H9 (cell line): ENCODE measurements at regions not wholly inside any gene's neighbourhood (a gene's known extent, or its start where the extent isn't known, plus 50 kb on each side); places are given as distances from the start of the nearest gene placed in this dataset.

Experiments used
- DNase-seq: peaks from one replicate; pipeline ENCODE4 v3.0.0-alpha.2; 2017
- H2AFZ ChIP-seq: one replicate; pipeline ENCODE4 v1.6.1; 2013; ENCODE audit warnings: mild to moderate bottlenecking, low read length, control low read depth, moderate library complexity
- H2AK5ac ChIP-seq: 2 replicates; pipeline ENCODE4 v1.6.1; 2013; ENCODE audit warnings: low read length, control low read depth, mixed read lengths; ENCODE audit not compliant: insufficient read length
- H2BK120ac ChIP-seq: one replicate; pipeline ENCODE4 v1.6.1; 2013; ENCODE audit warnings: low read depth, mild to moderate bottlenecking, low read length, control low read depth, inconsistent platforms; ENCODE audit not compliant: poor library complexity, severe bottlenecking
- H2BK12ac ChIP-seq: 2 replicates; pipeline ENCODE4 v1.6.1; 2013; ENCODE audit warnings: low read length, control low read depth, mixed read lengths, low read depth; ENCODE audit not compliant: insufficient read length
- H2BK15ac ChIP-seq: 2 replicates; pipeline ENCODE4 v1.6.1; 2013; ENCODE audit warnings: low read depth, low read length, control low read depth
- H2BK20ac ChIP-seq: one replicate; pipeline ENCODE4 v1.6.1; 2013; ENCODE audit warnings: low read depth, mild to moderate bottlenecking, low read length, control low read depth, inconsistent platforms; ENCODE audit not compliant: poor library complexity, severe bottlenecking
- H2BK5ac ChIP-seq: 2 replicates; pipeline ENCODE4 v1.6.1; 2013; ENCODE audit warnings: low read length, control low read depth, mixed read lengths; ENCODE audit not compliant: insufficient read length
- H3K14ac ChIP-seq: 2 replicates; pipeline ENCODE4 v1.6.1; 2013; ENCODE audit warnings: low read length, control low read depth; ENCODE audit not compliant: insufficient read depth
- H3K18ac ChIP-seq: 2 replicates; pipeline ENCODE4 v1.6.1; 2013; ENCODE audit warnings: low read depth, mild to moderate bottlenecking, mixed read lengths, low read length, control low read depth; ENCODE audit not compliant: insufficient read length
- H3K23ac ChIP-seq: 2 replicates; pipeline ENCODE4 v1.6.1; 2013; ENCODE audit warnings: low read length, control low read depth, mixed read lengths, low read depth; ENCODE audit not compliant: insufficient read length
- H3K23me2 ChIP-seq: 2 replicates; pipeline ENCODE4 v1.6.1; 2013; ENCODE audit warnings: low read depth, mild to moderate bottlenecking, mixed read lengths, low read length, control low read depth; ENCODE audit not compliant: insufficient read length, poor library complexity, severe bottlenecking
- H3K27ac ChIP-seq: 2 replicates; pipeline ENCODE4 v1.5.1; 2013; ENCODE audit warnings: low read length, control low read depth, mixed read lengths, low read depth; ENCODE audit not compliant: insufficient read length
- H3K27me3 ChIP-seq: 2 replicates; pipeline ENCODE4 v1.6.1; 2013; ENCODE audit warnings: low read length, control low read depth, inconsistent platforms; ENCODE audit not compliant: insufficient read depth
- H3K4ac ChIP-seq: 2 replicates; pipeline ENCODE4 v1.6.1; 2013; ENCODE audit warnings: low read depth, mild to moderate bottlenecking, control low read depth, inconsistent platforms, low read length, moderate library complexity
- H3K4me1 ChIP-seq: 2 replicates; pipeline ENCODE4 v1.6.1; 2013; ENCODE audit warnings: low read length, control low read depth, inconsistent platforms; ENCODE audit not compliant: insufficient read depth
- H3K4me2 ChIP-seq: 2 replicates; pipeline ENCODE4 v1.6.1; 2013; ENCODE audit warnings: low read length, control low read depth, mixed read lengths; ENCODE audit not compliant: insufficient read length, insufficient read depth
- H3K56ac ChIP-seq: 2 replicates; pipeline ENCODE4 v1.6.1; 2013; ENCODE audit warnings: low read depth, mild to moderate bottlenecking, mixed read lengths, low read length, control low read depth; ENCODE audit not compliant: insufficient read length
- H3K79me1 ChIP-seq: 2 replicates; pipeline ENCODE4 v1.6.1; 2013; ENCODE audit warnings: low read depth, mild to moderate bottlenecking, moderate library complexity, low read length, control low read depth, inconsistent platforms; ENCODE audit not compliant: insufficient read depth, poor library complexity, severe bottlenecking
- H3K79me2 ChIP-seq: 2 replicates; pipeline ENCODE4 v1.6.1; 2013; ENCODE audit warnings: low read length, control low read depth, inconsistent platforms; ENCODE audit not compliant: insufficient read depth
- H3K9ac ChIP-seq: 2 replicates; pipeline ENCODE4 v1.6.1; 2013; ENCODE audit warnings: low read length, control low read depth, mixed read lengths; ENCODE audit not compliant: insufficient read length; ENCODE audit errors: extremely low read depth
- H3K9me3 ChIP-seq: one replicate; pipeline ENCODE4 v1.6.1; 2013; ENCODE audit warnings: low read depth, low read length, inconsistent platforms; ENCODE audit not compliant: control insufficient read depth
- H3T11ph ChIP-seq: one replicate; pipeline ENCODE4 v1.6.1; 2013; ENCODE audit warnings: mild to moderate bottlenecking, low read length, control low read depth, inconsistent platforms
- H4K20me1 ChIP-seq: one replicate; pipeline ENCODE4 v1.6.1; 2013; ENCODE audit not compliant: control insufficient read depth, insufficient read length, insufficient read depth
- H4K5ac ChIP-seq: 2 replicates; pipeline ENCODE4 v1.6.1; 2013; ENCODE audit warnings: low read depth, mild to moderate bottlenecking, mixed read lengths, low read length, control low read depth; ENCODE audit not compliant: insufficient read length
- H4K8ac ChIP-seq: replicated peaks from 2 replicates; pipeline ENCODE4 v1.6.1; 2013; ENCODE audit warnings: low read length, control low read depth, mixed read lengths, low read depth; ENCODE audit not compliant: insufficient read length
- H4K91ac ChIP-seq: 2 replicates; pipeline ENCODE4 v1.6.1; 2013; ENCODE audit warnings: low read depth, mild to moderate bottlenecking, moderate library complexity, mixed read lengths, low read length, control low read depth; ENCODE audit not compliant: insufficient read length
- H3K27ac Mint-ChIP-seq, 3 experiments: 2 replicates in 2 of 3; 3 replicates in 1 of 3; pipeline ENCODE4 v1.8.0; 2020 to 2021; ENCODE audit warnings: mixed read lengths in 3 of 3, mild to moderate bottlenecking in 1 of 3, moderate library complexity in 1 of 3
- H3K27me3 Mint-ChIP-seq: 2 replicates; pipeline ENCODE4 v1.8.0; 2021; ENCODE audit warnings: low read depth, mild to moderate bottlenecking, moderate library complexity, mixed read lengths
- H3K36me3 Mint-ChIP-seq, 3 experiments: 2 replicates in 2 of 3; 3 replicates in 1 of 3; pipeline ENCODE4 v1.8.0; 2020 to 2021; ENCODE audit warnings: low read depth in 3 of 3, mixed read lengths in 3 of 3; ENCODE audit not compliant: insufficient read depth in 1 of 3
- H3K4me1 Mint-ChIP-seq, 2 experiments: 2 replicates each; pipeline ENCODE4 v1.8.0; 2020; ENCODE audit warnings: mixed read lengths in 2 of 2
- H3K4me3 Mint-ChIP-seq, 2 experiments: 2 replicates in 1 of 2; 3 replicates in 1 of 2; pipeline ENCODE4 v1.8.0; 2020 to 2021; ENCODE audit warnings: mild to moderate bottlenecking in 2 of 2, mixed read lengths in 2 of 2, moderate library complexity in 1 of 2
- H3K9me3 Mint-ChIP-seq, 2 experiments: 2 replicates in 1 of 2; 3 replicates in 1 of 2; pipeline ENCODE4 v1.8.0; 2020; ENCODE audit warnings: mild to moderate bottlenecking in 2 of 2, mixed read lengths in 2 of 2, moderate library complexity in 1 of 2
- WGBS: extraction: QIAGEN DNeasy Blood & Tissue Kit; methylation state at CpG from one replicate; pipeline ENCODE4 v1.1.7; 2013; ENCODE audit warnings: missing lambda C conversion rate, low lambda C conversion rate, mixed read lengths; ENCODE audit not compliant: insufficient read length; ENCODE audit errors: extremely low coverage; 5-methylcytosine and 5-hydroxymethylcytosine counted together
- TF ChIP-seq, protein P1 (sequence below): fragments of 200-600 bp; sonication (generic); conservative IDR thresholded peaks from 3 replicates; pipeline ENCODE4 v1.8.0; 2021; ENCODE audit warnings: antibody characterized with exemption, mild to moderate bottlenecking

DNA sequence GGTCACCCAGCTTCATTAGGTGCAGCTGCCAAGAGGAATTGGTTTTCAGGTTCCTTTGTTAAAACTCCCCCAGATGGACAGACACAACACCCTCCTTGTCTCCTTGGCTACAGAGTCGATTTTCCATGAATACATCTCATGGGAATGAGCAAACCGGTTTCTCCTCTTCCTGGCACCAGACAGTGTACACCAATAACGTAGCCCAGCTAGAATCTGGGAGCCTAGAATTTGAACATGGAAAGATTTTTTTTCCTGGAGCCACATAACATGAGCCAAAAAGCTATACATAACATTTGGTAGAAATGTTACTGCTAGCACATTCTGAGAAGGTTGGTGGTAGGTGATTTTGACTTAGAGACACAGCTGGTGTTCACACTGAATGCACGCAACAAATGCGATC, 62.9 kb upstream of the SLC34A2 start:
- H3K23me2 ChIP-seq, result no peaks in the 10 kb centered on the region
- no peaks in the 10 kb centered on the region for H3K27me3 ChIP-seq
- H3T11ph ChIP-seq, result no peak overlapping the region
- Mint-ChIP-seq H3K27ac (no peak overlapping the region), H3K27me3 (no peaks in the 10 kb centered on the region), H3K36me3 (peaks cover 9 to 19% (median 11%) of the 10 kb centered on the region in 3 experiments; a peak in 6 of 7 replicates), H3K9me3 (peaks cover 22 to 23% of the 10 kb centered on the region in 2 experiments), H3K4me1 (peaks cover 18 to 22% of the 10 kb centered on the region in 2 experiments), H3K4me3 (no peak overlapping the region)
- H3K79me1 ChIP-seq, result no peaks in the 10 kb centered on the region
- WGBS, result no CpG with 5 or more reads among the region's 5 CpGs
- TF ChIP-seq, protein P1, sequence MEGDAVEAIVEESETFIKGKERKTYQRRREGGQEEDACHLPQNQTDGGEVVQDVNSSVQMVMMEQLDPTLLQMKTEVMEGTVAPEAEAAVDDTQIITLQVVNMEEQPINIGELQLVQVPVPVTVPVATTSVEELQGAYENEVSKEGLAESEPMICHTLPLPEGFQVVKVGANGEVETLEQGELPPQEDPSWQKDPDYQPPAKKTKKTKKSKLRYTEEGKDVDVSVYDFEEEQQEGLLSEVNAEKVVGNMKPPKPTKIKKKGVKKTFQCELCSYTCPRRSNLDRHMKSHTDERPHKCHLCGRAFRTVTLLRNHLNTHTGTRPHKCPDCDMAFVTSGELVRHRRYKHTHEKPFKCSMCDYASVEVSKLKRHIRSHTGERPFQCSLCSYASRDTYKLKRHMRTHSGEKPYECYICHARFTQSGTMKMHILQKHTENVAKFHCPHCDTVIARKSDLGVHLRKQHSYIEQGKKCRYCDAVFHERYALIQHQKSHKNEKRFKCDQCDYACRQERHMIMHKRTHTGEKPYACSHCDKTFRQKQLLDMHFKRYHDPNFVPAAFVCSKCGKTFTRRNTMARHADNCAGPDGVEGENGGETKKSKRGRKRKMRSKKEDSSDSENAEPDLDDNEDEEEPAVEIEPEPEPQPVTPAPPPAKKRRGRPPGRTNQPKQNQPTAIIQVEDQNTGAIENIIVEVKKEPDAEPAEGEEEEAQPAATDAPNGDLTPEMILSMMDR, result no peak
- no peak overlapping the region for H4K8ac ChIP-seq
- no peak overlapping the region for H3K14ac ChIP-seq
- DNase-seq, result no peak
- peaks cover 2% of the 10 kb centered on the region; the same call in 1 of the 2 replicates for H3K4me1 ChIP-seq
- no peak overlapping the region for H2BK12ac ChIP-seq
- no peak overlapping the region for H2BK15ac ChIP-seq
- H2AK5ac ChIP-seq, result no peak overlapping the region
- H2BK120ac ChIP-seq, result no peak overlapping the region
- H3K79me2 ChIP-seq, result no peaks in the 10 kb centered on the region
- H3K23ac ChIP-seq, result no peak overlapping the region
- H4K5ac ChIP-seq, result no peak overlapping the region
- no peak overlapping the region for H3K9ac ChIP-seq
- no peak overlapping the region for H3K4me2 ChIP-seq
- H3K18ac ChIP-seq, result no peak overlapping the region
- no peaks in the 10 kb centered on the region for H4K20me1 ChIP-seq
- H3K56ac ChIP-seq, result no peak overlapping the region
- H3K4ac ChIP-seq, result no peak overlapping the region
- no peak overlapping the region for H2BK5ac ChIP-seq
- H3K9me3 ChIP-seq, result no peaks in the 10 kb centered on the region
- H2AFZ ChIP-seq, result no peak overlapping the region
- H4K91ac ChIP-seq, result no peak overlapping the region
- H3K27ac ChIP-seq, result no peak overlapping the region
- H2BK20ac ChIP-seq, result no peak overlapping the region
